ENCODE measurements at regions not wholly inside any gene's neighbourhood (a gene's known extent, or its start where the extent isn't known, plus 50 kb on each side); places are given as distances from the start of the nearest gene placed in this dataset.

GRCh38 chr10:28982974-28983373 is 305.7 kb downstream of the BAMBI start:
- no peak overlapping the region for H3K4me3 ChIP-seq (ENCODE audit: control insufficient read depth, low read depth, low read length)
- DNase-seq (ENCODE audit: low read depth), result no peak
- no peak for TF ChIP-seq CTCF (conservative IDR thresholded peaks at IDR 0.05; ENCODE audit: control insufficient read depth, insufficient read depth, low read depth, low read length)

- TF ChIP-seq CTCF (conservative IDR thresholded peaks at IDR 0.05; ENCODE audit: control insufficient read depth, insufficient read depth, low read depth, low read length), result no peak
- DNase-seq (ENCODE audit: low read depth), result no peak
- no peak overlapping the region for H3K4me3 ChIP-seq (ENCODE audit: control insufficient read depth, low read depth, low read length)
Observed at GRCh38 chr10:28983799-28984198, 305.1 kb upstream of the LYZL1 start.

GRCh38 chr10:28984431-28984830 is 304.4 kb upstream of the LYZL1 start:
- TF ChIP-seq CTCF (conservative IDR thresholded peaks at IDR 0.05; ENCODE audit: control insufficient read depth, insufficient read depth, low read depth, low read length), result no peak
- DNase-seq (ENCODE audit: low read depth), result peak; percentile 81
- H3K4me3 ChIP-seq (ENCODE audit: control insufficient read depth, low read depth, low read length), result no peak overlapping the region

GRCh38 chr10:28985137-28985885 is 303.6 kb upstream of the LYZL1 start:
- H3K4me3 ChIP-seq (ENCODE audit: control insufficient read depth, low read depth, low read length), result no peak overlapping the region
- no peak for TF ChIP-seq CTCF (conservative IDR thresholded peaks at IDR 0.05; ENCODE audit: control insufficient read depth, insufficient read depth, low read depth, low read length)
- no peak for DNase-seq (ENCODE audit: low read depth)

- no peak overlapping the region for H3K4me3 ChIP-seq (ENCODE audit: control insufficient read depth, low read depth, low read length)
- TF ChIP-seq CTCF (conservative IDR thresholded peaks at IDR 0.05; ENCODE audit: control insufficient read depth, insufficient read depth, low read depth, low read length), result no peak
- DNase-seq (ENCODE audit: low read depth), result peak; percentile 78
Observed at GRCh38 chr10:28986117-28986792, 302.6 kb upstream of the LYZL1 start.

- TF ChIP-seq CTCF (conservative IDR thresholded peaks at IDR 0.05; ENCODE audit: control insufficient read depth, insufficient read depth, low read depth, low read length), result no peak
- DNase-seq (ENCODE audit: low read depth), result no peak
Observed at GRCh38 chr10:28986856-28987255, 302.0 kb upstream of the LYZL1 start.

More at GRCh38 chr10:28986856-28987255, 302.0 kb upstream of the LYZL1 start:
- no peak overlapping the region for H3K4me3 ChIP-seq (ENCODE audit: control insufficient read depth, low read depth, low read length)

Data from fibroblast of mammary gland (primary cell).